ENCODE measurements at regions not wholly inside any gene's neighbourhood (a gene's known extent, or its start where the extent isn't known, plus 50 kb on each side); places are given as distances from the start of the nearest gene placed in this dataset.

DNA sequence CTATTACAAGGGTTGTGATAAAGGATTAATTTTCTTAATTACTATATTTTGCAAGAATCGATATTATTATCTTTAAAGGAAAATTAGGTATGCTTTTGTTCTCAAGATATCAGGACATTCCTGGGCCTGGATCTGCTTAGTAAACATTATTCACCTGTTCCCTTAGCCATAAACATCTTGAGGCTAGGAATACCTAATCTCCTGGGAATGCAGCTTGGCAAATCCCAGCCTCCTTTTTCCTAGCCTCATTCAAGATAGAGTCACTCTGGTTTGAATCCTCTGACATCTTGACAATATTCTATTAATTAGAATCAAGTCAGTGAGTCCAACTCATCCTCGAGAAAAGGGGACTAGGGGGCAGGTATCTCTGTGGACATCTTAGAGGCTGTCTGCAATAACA lies 327.1 kb downstream of the STIM2 start:
- no peak overlapping the region for H3K4me3 ChIP-seq (ENCODE audit: low read depth, low read length)
- no peak for DNase-seq (ENCODE audit: low read depth)
- TF ChIP-seq, protein P1, sequence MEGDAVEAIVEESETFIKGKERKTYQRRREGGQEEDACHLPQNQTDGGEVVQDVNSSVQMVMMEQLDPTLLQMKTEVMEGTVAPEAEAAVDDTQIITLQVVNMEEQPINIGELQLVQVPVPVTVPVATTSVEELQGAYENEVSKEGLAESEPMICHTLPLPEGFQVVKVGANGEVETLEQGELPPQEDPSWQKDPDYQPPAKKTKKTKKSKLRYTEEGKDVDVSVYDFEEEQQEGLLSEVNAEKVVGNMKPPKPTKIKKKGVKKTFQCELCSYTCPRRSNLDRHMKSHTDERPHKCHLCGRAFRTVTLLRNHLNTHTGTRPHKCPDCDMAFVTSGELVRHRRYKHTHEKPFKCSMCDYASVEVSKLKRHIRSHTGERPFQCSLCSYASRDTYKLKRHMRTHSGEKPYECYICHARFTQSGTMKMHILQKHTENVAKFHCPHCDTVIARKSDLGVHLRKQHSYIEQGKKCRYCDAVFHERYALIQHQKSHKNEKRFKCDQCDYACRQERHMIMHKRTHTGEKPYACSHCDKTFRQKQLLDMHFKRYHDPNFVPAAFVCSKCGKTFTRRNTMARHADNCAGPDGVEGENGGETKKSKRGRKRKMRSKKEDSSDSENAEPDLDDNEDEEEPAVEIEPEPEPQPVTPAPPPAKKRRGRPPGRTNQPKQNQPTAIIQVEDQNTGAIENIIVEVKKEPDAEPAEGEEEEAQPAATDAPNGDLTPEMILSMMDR (IDR thresholded peaks at IDR 0.05; ENCODE audit: control insufficient read depth, extremely low read depth, insufficient read depth) = no peak

DNA sequence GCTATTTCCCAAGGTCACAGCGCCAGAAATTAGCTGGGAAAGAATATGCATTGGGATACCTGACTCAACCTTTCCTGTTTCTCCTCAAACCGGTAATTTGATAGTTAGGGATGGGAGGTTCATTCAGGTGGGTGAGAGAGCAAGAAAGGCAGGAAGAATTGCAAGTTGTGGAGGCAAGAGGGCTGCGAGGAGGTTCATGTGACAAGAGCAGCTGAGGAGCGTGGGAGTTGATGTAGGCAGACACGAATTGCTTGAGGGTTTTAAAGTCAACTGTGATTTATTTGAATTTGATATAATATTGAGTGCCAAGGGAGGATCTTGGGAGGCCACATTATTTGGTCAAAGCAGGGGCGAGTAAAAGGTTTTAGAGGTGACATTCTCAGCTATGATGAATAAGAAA lies 329.0 kb downstream of the STIM2 start:
- H3K4me3 ChIP-seq (ENCODE audit: low read depth, low read length) = no peak overlapping the region
- DNase-seq (ENCODE audit: low read depth) = no peak
- TF ChIP-seq, protein P1 (IDR thresholded peaks at IDR 0.05; ENCODE audit: control insufficient read depth, extremely low read depth, insufficient read depth) = no peak

DNA sequence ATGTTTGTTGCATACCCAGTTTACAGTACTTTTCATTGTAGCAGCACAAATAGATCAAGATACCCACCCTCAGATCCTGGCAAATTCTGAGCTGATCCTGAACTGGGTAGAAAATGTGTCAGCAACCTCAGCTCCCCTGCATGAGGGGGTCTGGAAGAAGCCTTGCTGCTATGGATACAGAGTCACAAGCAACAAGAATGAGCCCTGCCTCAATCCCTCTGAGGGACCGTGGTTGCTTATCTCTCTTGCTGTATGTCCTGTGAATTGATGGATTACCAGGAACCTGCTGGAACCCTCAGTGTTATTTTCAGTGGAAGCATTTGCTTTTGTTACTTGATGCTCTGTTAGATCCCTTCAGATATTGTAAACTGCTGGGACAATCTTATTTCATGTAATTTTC lies 331.0 kb downstream of the STIM2 start:
- TF ChIP-seq, protein P1 (IDR thresholded peaks at IDR 0.05; ENCODE audit: control insufficient read depth, extremely low read depth, insufficient read depth) = no peak
- DNase-seq (ENCODE audit: low read depth) = no peak
- no peak overlapping the region for H3K4me3 ChIP-seq (ENCODE audit: low read depth, low read length)

DNA sequence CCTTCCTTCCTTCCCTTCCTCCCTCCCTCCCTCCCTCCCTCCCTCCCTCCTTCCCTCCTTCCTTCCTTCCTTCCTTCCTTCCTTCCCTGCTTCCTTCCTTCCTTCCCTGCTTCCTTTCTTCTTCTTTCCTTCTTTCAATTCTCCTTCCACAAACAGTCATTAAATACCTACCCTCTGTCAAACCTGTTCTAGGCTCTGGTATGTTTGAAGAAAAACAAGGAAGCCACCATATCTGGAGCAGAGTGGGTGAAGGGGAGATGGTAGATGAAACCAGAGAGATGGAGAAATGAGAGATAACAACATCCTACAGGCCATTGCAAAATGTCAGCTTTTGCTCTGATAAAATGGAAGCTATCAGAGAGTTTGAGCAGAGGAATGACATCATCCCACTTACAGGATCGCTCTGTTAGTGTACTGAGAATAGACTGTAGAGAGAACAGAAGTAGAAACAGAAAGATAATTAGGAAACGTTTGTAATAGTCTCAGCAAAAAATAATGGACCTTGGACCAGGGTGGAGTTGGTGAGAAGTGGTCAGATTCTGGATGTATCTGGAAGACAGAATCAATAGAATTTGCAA lies 334.0 kb downstream of the STIM2 start:
- no peak overlapping the region for H3K4me3 ChIP-seq (ENCODE audit: low read depth, low read length)
- no peak for DNase-seq (ENCODE audit: low read depth)
- TF ChIP-seq, protein P1 (IDR thresholded peaks at IDR 0.05; ENCODE audit: control insufficient read depth, extremely low read depth, insufficient read depth) = no peak

DNA sequence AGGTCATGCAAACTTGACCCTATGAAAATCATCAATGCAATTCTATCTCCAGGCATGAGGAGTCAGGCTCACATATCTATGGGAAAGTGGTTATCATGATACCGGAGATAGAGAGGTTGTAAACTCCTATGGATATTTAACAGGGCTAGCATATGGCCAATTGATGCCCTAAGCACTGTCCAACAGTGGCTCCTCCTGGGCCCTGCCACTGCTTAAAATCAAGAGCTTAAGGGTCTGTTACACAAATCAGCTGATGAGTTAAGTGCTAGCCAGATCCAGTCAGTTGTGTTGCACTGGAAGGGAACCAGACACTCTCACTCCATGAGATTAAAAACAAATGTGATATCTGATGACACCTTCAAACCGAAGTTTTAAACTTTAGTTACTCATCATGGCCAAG lies 337.6 kb downstream of the STIM2 start:
- no peak for DNase-seq (ENCODE audit: low read depth)
- TF ChIP-seq, protein P1 (IDR thresholded peaks at IDR 0.05; ENCODE audit: control insufficient read depth, extremely low read depth, insufficient read depth) = no peak
- no peak overlapping the region for H3K4me3 ChIP-seq (ENCODE audit: low read depth, low read length)

DNA sequence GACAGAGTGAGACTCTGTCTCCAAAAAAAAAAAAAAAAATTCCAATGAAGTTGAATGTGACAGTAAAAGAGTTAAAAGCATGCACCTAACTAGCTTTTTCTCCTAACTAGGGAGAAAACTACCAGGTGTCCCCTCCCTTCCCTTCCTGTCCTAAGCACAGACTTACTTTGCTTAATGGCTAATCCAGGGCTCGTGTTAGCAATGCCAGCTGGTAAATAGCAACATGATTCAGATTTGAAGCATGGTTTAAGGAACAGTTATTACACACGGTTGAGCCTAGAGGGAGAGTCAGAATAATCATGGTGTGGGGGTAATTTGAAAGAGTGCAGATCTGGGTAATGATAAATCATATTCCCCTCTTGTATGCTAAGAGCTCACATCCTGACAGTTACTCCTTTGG lies 338.3 kb downstream of the STIM2 start:
- TF ChIP-seq, protein P1 (IDR thresholded peaks at IDR 0.05; ENCODE audit: control insufficient read depth, extremely low read depth, insufficient read depth) = no peak
- no peak overlapping the region for H3K4me3 ChIP-seq (ENCODE audit: low read depth, low read length)
- DNase-seq (ENCODE audit: low read depth) = no peak

DNA sequence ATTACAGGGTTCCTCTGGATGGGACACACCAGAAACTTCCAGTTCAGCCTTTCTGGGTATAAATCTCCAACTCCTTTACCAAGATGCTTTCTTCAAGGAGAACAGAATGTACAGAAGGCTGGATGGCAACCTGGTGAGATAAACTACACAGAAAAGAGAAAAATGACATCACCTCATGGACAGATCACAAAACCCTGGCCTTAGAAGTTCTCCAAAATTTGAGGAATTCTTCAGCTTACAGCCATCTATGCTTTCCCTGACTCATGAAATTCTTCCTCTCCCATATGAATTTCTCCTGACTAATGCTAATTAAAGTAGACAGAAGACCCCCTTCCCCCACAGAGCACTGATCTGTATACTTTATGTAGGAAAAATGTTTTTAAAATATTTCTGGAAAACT lies 345.4 kb downstream of the STIM2 start:
- no peak overlapping the region for H3K4me3 ChIP-seq (ENCODE audit: low read depth, low read length)
- no peak for DNase-seq (ENCODE audit: low read depth)
- TF ChIP-seq, protein P1 (IDR thresholded peaks at IDR 0.05; ENCODE audit: control insufficient read depth, extremely low read depth, insufficient read depth) = no peak

All from LNCaP clone FGC (cell line).